ENCODE measurements at regions not wholly inside any gene's neighbourhood (a gene's known extent, or its start where the extent isn't known, plus 50 kb on each side); places are given as distances from the start of the nearest gene placed in this dataset.

GRCh38 chr4:27763830-27764525 lies 903.3 kb downstream of the STIM2 start:
- TF ChIP-seq CTCF (IDR thresholded peaks at IDR 0.05; ENCODE audit: insufficient read depth, low read depth, low read length) (no peak), EZH2 (IDR thresholded peaks at IDR 0.05; ENCODE audit: insufficient read depth, low read length) (no peak)

All from astrocyte (in vitro differentiated cells and primary cell).